PC-3 (cell line): ENCODE measurements at regions not wholly inside any gene's neighbourhood (a gene's known extent, or its start where the extent isn't known, plus 50 kb on each side); places are given as distances from the start of the nearest gene placed in this dataset.

Source experiments
- ATAC-seq: fragments of 200-7000 bp; cut with Tn5 transposase; 2 replicates; pipeline ENCODE4 v1.9.1; 2020; ENCODE audit warnings: mild to moderate bottlenecking, moderate library complexity
- BruUV-seq: library from RNA; stranded (reverse); fragments of 400-500 nt; replicated peaks from 2 replicates; lab custom pipeline; 2021; lab: Mats Ljungman, UMichigan
- CTCF ChIA-PET: fragments of 300-600 bp; sonication (Branson Sonifier 250); formaldehyde crosslinking; loops from one replicate; lab custom pipeline; 2022; ENCODE audit warnings: antibody characterized with exemption; lab: Charles Lee
- POLR2A ChIA-PET: fragments of 300-600 bp; sonication (Branson Sonifier 250); formaldehyde crosslinking; loops from one replicate; lab custom pipeline; 2022; ENCODE audit warnings: antibody characterized with exemption; ENCODE audit not compliant: unreplicated experiment; lab: Charles Lee
- DNase-seq: peaks from one replicate; pipeline ENCODE4 v3.0.0-alpha.2; 2015
- H2AFZ ChIP-seq: fragments of 300-600 bp; sonication (generic); 2 replicates; pipeline ENCODE4 v1.6.0; 2016; ENCODE audit warnings: antibody characterized with exemption, low read length
- H3F3A ChIP-seq: fragments of 300-600 bp; sonication (generic); one replicate; pipeline ENCODE4 v1.6.0; 2017; ENCODE audit warnings: antibody characterized with exemption, low read length, control low read depth, mild to moderate bottlenecking; ENCODE audit not compliant: unreplicated experiment
- H3K27ac ChIP-seq: fragments of 300-600 bp; sonication (generic); 2 replicates; pipeline ENCODE4 v1.5.1; 2016; ENCODE audit warnings: mild to moderate bottlenecking, low read length
- H3K27me3 ChIP-seq: fragments of 300-600 bp; sonication (generic); 2 replicates; pipeline ENCODE4 v1.6.1; 2016; ENCODE audit warnings: low read length, mixed read lengths
- H3K36me3 ChIP-seq: fragments of 300-600 bp; sonication (generic); 2 replicates; pipeline ENCODE4 v1.6.1; 2016; ENCODE audit warnings: low read depth, mixed run types, low read length, mixed read lengths
- H3K4me1 ChIP-seq: fragments of 300-600 bp; sonication (generic); 2 replicates; pipeline ENCODE4 v1.5.1; 2016; ENCODE audit warnings: low read length; ENCODE audit not compliant: insufficient read depth
- H3K4me2 ChIP-seq: fragments of 300-600 bp; sonication (generic); 2 replicates; pipeline ENCODE4 v1.6.0; 2016; ENCODE audit warnings: low read length
- H3K4me3 ChIP-seq: fragments of 300-600 bp; sonication (generic); 2 replicates; pipeline ENCODE4 v1.5.1; 2016; ENCODE audit warnings: mild to moderate bottlenecking, low read length, mixed read lengths
- H3K79me2 ChIP-seq: fragments of 300-600 bp; sonication (generic); 2 replicates; pipeline ENCODE4 v1.6.1; 2017; ENCODE audit warnings: low read length, mixed read lengths
- H3K9ac ChIP-seq: fragments of 300-600 bp; sonication (generic); 2 replicates; pipeline ENCODE4 v1.6.0; 2016; ENCODE audit warnings: mild to moderate bottlenecking, low read length
- H3K9me2 ChIP-seq: fragments of 300-600 bp; sonication (generic); replicated peaks from 2 replicates; pipeline ENCODE4 v1.6.1; 2016; ENCODE audit warnings: mixed run types, low read length, mixed read lengths
- H3K9me3 ChIP-seq: fragments of 300-600 bp; sonication (generic); 2 replicates; pipeline ENCODE4 v1.6.1; 2016; ENCODE audit warnings: low read length, mixed read lengths
- H4K20me1 ChIP-seq: fragments of 300-600 bp; sonication (generic); 2 replicates; pipeline ENCODE4 v1.6.1; 2016; ENCODE audit warnings: low read length, mixed read lengths
- CTCF ChIP-seq: fragments of 300-600 bp; sonication (generic); conservative IDR thresholded peaks from 2 replicates; pipeline ENCODE4 v1.5.1; 2017; ENCODE audit warnings: antibody characterized with exemption, low read depth, mild to moderate bottlenecking, low read length
- EZH2 ChIP-seq: fragments of 300-600 bp; sonication (generic); IDR thresholded peaks from one replicate; pipeline ENCODE4 v1.6.1; 2017; ENCODE audit warnings: antibody characterized with exemption, mild to moderate bottlenecking, low read length; ENCODE audit not compliant: unreplicated experiment
- EZH2phosphoT487 ChIP-seq: fragments of 300-600 bp; sonication (generic); IDR thresholded peaks from 2 replicates; pipeline ENCODE4 v1.6.1; 2018; ENCODE audit warnings: mild to moderate bottlenecking, antibody characterized with exemption, low read length, borderline replicate concordance
- intact Hi-C: fragments of 100-400 bp; cut with micrococcal nuclease; formaldehyde crosslinking; loops from 2 replicates; pipeline ENCODE4 v1.9.0; 2023

GRCh38 chr2:12044857-12045256 lies 298.4 kb downstream of the LPIN1 start:
- H3K9me3 ChIP-seq, result no peaks in the 10 kb centered on the region
- no peak overlapping the region for H2AFZ ChIP-seq
- H4K20me1 ChIP-seq, result no peaks in the 10 kb centered on the region
- no peak overlapping the region for H3K9ac ChIP-seq
- peaks cover 18% of the 10 kb centered on the region for H3K4me1 ChIP-seq
- H3K36me3 ChIP-seq, result no peaks in the 10 kb centered on the region
- no peaks in the 10 kb centered on the region for H3K27me3 ChIP-seq
- no peaks in the 10 kb centered on the region for H3K9me2 ChIP-seq
- DNase-seq (no peak), ATAC-seq (no peak)
- no TSS peak for BruUV-seq
- H3K79me2 ChIP-seq, result no peaks in the 10 kb centered on the region
- H3K4me2 ChIP-seq, result no peak overlapping the region
- POLR2A ChIA-PET, result no interaction called here
- no peak overlapping the region for H3K4me3 ChIP-seq
- CTCF ChIA-PET, result no interaction called here
- no peaks in the 10 kb centered on the region for H3F3A ChIP-seq
- H3K27ac ChIP-seq, result no peak overlapping the region
- intact Hi-C loops, result no loop called here
- TF ChIP-seq CTCF (no peak), EZH2phosphoT487 (no peak), EZH2 (no peak)

DNA sequence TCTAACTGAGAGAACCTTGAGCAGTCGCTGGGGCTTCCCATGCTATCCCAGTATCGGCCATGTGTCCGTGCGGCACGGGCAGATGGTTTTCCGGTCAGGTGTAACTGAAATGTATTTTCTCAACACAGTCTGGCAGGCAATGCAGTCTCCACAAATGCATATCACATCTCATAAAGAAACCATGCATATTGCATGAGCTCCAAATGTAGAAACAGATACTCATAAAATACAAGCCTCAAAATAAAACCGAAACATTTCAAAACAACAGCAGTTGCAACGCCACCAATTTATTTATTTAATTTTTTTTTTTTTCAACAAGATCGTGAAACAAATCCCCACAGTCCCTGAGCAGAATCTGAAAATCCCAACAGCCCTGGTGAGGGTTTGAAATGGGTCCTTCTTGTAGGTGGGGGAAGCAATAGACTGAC lies 299.4 kb downstream of the LPIN1 start:
- BruUV-seq, result no TSS peak
- intact Hi-C loops, result no loop called here
- no peak for DNase-seq
- H3K9me3 ChIP-seq, result no peaks in the 10 kb centered on the region
- no peaks in the 10 kb centered on the region for H3F3A ChIP-seq
- H4K20me1 ChIP-seq, result no peaks in the 10 kb centered on the region
- H3K79me2 ChIP-seq, result no peaks in the 10 kb centered on the region
- H3K36me3 ChIP-seq, result no peaks in the 10 kb centered on the region
- ChIA-PET POLR2A (no interaction called here), CTCF (no interaction called here)
- H3K4me2 ChIP-seq, result peak overlapping the region; percentile 26; the same call in 1 of the 2 replicates
- no peak overlapping the region for H3K9ac ChIP-seq
- no peak overlapping the region for H2AFZ ChIP-seq
- H3K9me2 ChIP-seq, result no peaks in the 10 kb centered on the region
- no peak overlapping the region for H3K27ac ChIP-seq
- peaks cover 28% of the 10 kb centered on the region for H3K4me1 ChIP-seq
- H3K4me3 ChIP-seq, result no peak overlapping the region
- ATAC-seq, result no peak
- no peaks in the 10 kb centered on the region for H3K27me3 ChIP-seq
- TF ChIP-seq EZH2phosphoT487 (no peak), CTCF (no peak), EZH2 (no peak)

- no TSS peak for BruUV-seq
- Histone ChIP-seq H3K27ac (no peak overlapping the region), H3K9ac (no peak overlapping the region), H3F3A (no peaks in the 10 kb centered on the region), H3K9me3 (no peaks in the 10 kb centered on the region), H4K20me1 (no peaks in the 10 kb centered on the region), H3K4me3 (no peak overlapping the region), H3K4me1 (peaks cover 34% of the 10 kb centered on the region), H3K4me2 (peak overlapping the region; percentile 26), H3K27me3 (no peaks in the 10 kb centered on the region), H3K9me2 (no peaks in the 10 kb centered on the region), H3K79me2 (no peaks in the 10 kb centered on the region), H2AFZ (no peak overlapping the region), H3K36me3 (no peaks in the 10 kb centered on the region)
- no peak for TF ChIP-seq EZH2phosphoT487
- no peak for TF ChIP-seq CTCF
- TF ChIP-seq EZH2, result no peak
- ATAC-seq, result peak; percentile 25; the same call in 1 of the 2 replicates
- DNase-seq, result peak; percentile 76
- intact Hi-C loops, result no loop called here
- POLR2A ChIA-PET, result no interaction called here
- CTCF ChIA-PET, result no interaction called here
Observed at GRCh38 chr2:12046641-12047040, 300.2 kb downstream of the LPIN1 start.
